Right lobe of liver (tissue), 4 donors: ENCODE measurements at regions not wholly inside any gene's neighbourhood (a gene's known extent, or its start where the extent isn't known, plus 50 kb on each side); places are given as distances from the start of the nearest gene placed in this dataset.

Source experiments
- POLR2A ChIP-seq: fragments of 450-650 bp; IDR thresholded peaks from one replicate; pipeline ENCODE4 v1.6.1; 2017; ENCODE audit warnings: antibody characterized with exemption, mild to moderate bottlenecking
- TF ChIP-seq, protein P1 (sequence below), 4 donors: fragments of 200-600 bp in 3 of 4; fragments of 450-650 bp in 1 of 4; IDR thresholded peaks; one replicate each; pipeline versions ENCODE4 v1.5.1 to v1.8.0; 2016 to 2022; ENCODE audit warnings: antibody characterized with exemption in 4 of 4, mild to moderate bottlenecking in 2 of 4
- donor health status: DM: no; HTN: no; CAD: no.
- donor health status: DM: no; HTN: no; CAD: no.
- donor health status: DM: no; HTN: yes; CAD: no.

DNA sequence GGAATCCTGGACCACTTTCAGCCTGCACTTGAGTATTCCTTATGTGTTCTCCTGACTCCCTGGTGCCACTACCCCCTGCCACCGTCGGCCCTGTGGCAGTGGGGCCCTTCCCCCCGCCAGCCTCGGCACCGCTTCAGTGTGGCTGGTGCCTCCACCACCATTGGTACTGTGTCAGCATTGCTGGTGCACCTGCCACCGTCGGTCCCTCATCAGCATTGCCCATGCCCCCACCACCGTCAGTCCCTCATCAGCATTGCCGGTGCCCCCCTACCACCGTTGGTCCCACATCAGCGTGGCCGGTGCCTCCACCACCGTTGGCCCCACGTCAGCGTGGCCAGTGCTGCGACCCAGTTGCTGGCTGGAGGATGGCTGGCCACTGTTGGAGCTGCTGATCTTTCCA lies 228.5 kb downstream of the TM9SF2 start:
- TF ChIP-seq, protein P1, sequence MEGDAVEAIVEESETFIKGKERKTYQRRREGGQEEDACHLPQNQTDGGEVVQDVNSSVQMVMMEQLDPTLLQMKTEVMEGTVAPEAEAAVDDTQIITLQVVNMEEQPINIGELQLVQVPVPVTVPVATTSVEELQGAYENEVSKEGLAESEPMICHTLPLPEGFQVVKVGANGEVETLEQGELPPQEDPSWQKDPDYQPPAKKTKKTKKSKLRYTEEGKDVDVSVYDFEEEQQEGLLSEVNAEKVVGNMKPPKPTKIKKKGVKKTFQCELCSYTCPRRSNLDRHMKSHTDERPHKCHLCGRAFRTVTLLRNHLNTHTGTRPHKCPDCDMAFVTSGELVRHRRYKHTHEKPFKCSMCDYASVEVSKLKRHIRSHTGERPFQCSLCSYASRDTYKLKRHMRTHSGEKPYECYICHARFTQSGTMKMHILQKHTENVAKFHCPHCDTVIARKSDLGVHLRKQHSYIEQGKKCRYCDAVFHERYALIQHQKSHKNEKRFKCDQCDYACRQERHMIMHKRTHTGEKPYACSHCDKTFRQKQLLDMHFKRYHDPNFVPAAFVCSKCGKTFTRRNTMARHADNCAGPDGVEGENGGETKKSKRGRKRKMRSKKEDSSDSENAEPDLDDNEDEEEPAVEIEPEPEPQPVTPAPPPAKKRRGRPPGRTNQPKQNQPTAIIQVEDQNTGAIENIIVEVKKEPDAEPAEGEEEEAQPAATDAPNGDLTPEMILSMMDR (IDR thresholded peaks at IDR 0.05): no peak
- no peak for TF ChIP-seq POLR2A
